Islet of Langerhans (tissue), 1 donor: ENCODE measurements at regions not wholly inside any gene's neighbourhood (a gene's known extent, or its start where the extent isn't known, plus 50 kb on each side); places are given as distances from the start of the nearest gene placed in this dataset.

Experiments used
- FAIRE-seq: peaks from one replicate; lab custom pipeline; 2011; peaks lifted over from hg19 to GRCh38; lab: Jason Lieb, UNC

GRCh38 chr5:33210978-33211377, 229.8 kb upstream of the TARS1 start:
- FAIRE-seq = peak; percentile 60

GRCh38 chr5:33212439-33212838, 228.3 kb upstream of the TARS1 start:
- no peak for FAIRE-seq

GRCh38 chr5:33212900-33213299, 227.9 kb upstream of the TARS1 start:
- FAIRE-seq = no peak

GRCh38 chr5:33223563-33224284, 217.0 kb upstream of the TARS1 start:
- FAIRE-seq = no peak

GRCh38 chr5:33224285-33224961, 216.3 kb upstream of the TARS1 start:
- no peak for FAIRE-seq

GRCh38 chr5:33227247-33227646, 213.5 kb upstream of the TARS1 start:
- no peak for FAIRE-seq

GRCh38 chr5:33227746-33228145, 213.0 kb upstream of the TARS1 start:
- FAIRE-seq = no peak

GRCh38 chr5:33228149-33228548, 212.6 kb upstream of the TARS1 start:
- peak; percentile 66 for FAIRE-seq

GRCh38 chr5:33229216-33229615, 211.5 kb upstream of the TARS1 start:
- no peak for FAIRE-seq

- FAIRE-seq = no peak
These were observed 210.2 kb upstream of the TARS1 start for GRCh38 chr5:33230467-33231078.

GRCh38 chr5:33231214-33231710, 209.5 kb upstream of the TARS1 start:
- FAIRE-seq = no peak

- FAIRE-seq = no peak
These were observed 208.8 kb upstream of the TARS1 start for GRCh38 chr5:33231935-33232334.

- FAIRE-seq = no peak
These were observed 207.8 kb upstream of the TARS1 start for GRCh38 chr5:33232731-33233505.

GRCh38 chr5:33235304-33235703, 205.5 kb upstream of the TARS1 start:
- FAIRE-seq = no peak

GRCh38 chr5:33235824-33236223, 204.9 kb upstream of the TARS1 start:
- FAIRE-seq = no peak

GRCh38 chr5:33237471-33237870, 203.3 kb upstream of the TARS1 start:
- FAIRE-seq = no peak

- no peak for FAIRE-seq
These were observed 201.7 kb upstream of the TARS1 start for GRCh38 chr5:33238826-33239695.

GRCh38 chr5:33240558-33240957, 200.2 kb upstream of the TARS1 start:
- peak; percentile 71 for FAIRE-seq

- FAIRE-seq = peak; percentile 13
These were observed 199.0 kb upstream of the TARS1 start for GRCh38 chr5:33241802-33242201.

GRCh38 chr5:33242277-33242676, 198.5 kb upstream of the TARS1 start:
- no peak for FAIRE-seq

- FAIRE-seq = no peak
These were observed 196.2 kb upstream of the TARS1 start for GRCh38 chr5:33244441-33245150.
